Liver (tissue), 8 donors: ENCODE measurements at regions not wholly inside any gene's neighbourhood (a gene's known extent, or its start where the extent isn't known, plus 50 kb on each side); places are given as distances from the start of the nearest gene placed in this dataset.

ENCODE experiments used
- DNase-seq: peaks from one replicate; pipeline ENCODE4 v3.0.0-alpha.2; 2017; ENCODE audit warnings: low spot score
- H3K27ac ChIP-seq, 2 donors: one replicate each; pipeline ENCODE4 v1.7.0; 2013; ENCODE audit warnings: inconsistent platforms in 2 of 2, low read length in 2 of 2, control low read depth in 1 of 2, low read depth in 1 of 2, mild to moderate bottlenecking in 1 of 2
- H3K27me3 ChIP-seq, 4 donors: one replicate each; pipeline versions ENCODE4 v1.6.1 to v1.7.0; 2013; ENCODE audit warnings: low read length in 3 of 4, inconsistent platforms in 1 of 4, mild to moderate bottlenecking in 1 of 4, moderate library complexity in 1 of 4; ENCODE audit not compliant: control insufficient read depth in 4 of 4, insufficient read depth in 4 of 4
- H3K36me3 ChIP-seq, 4 donors: one replicate each; pipeline versions ENCODE4 v1.6.1 to v1.7.0; 2013; ENCODE audit warnings: low read length in 3 of 4, mild to moderate bottlenecking in 3 of 4, low read depth in 1 of 4, moderate library complexity in 1 of 4; ENCODE audit not compliant: control insufficient read depth in 4 of 4, insufficient read depth in 3 of 4
- H3K4me1 ChIP-seq, 4 donors: one replicate each; pipeline versions ENCODE4 v1.6.1 to v1.7.0; 2013; ENCODE audit warnings: low read length in 3 of 4, mild to moderate bottlenecking in 3 of 4, moderate library complexity in 1 of 4; ENCODE audit not compliant: control insufficient read depth in 4 of 4, insufficient read depth in 4 of 4
- H3K4me3 ChIP-seq, 3 donors: one replicate each; pipeline versions ENCODE4 v1.6.1 to v1.7.0; 2013; ENCODE audit warnings: low read length in 3 of 3, control low read depth in 1 of 3, low read depth in 1 of 3, mild to moderate bottlenecking in 1 of 3
- H3K9ac ChIP-seq, 2 donors: one replicate each; pipeline ENCODE4 v1.7.0; 2013; ENCODE audit warnings: low read length in 2 of 2, mild to moderate bottlenecking in 2 of 2, moderate library complexity in 2 of 2, control low read depth in 1 of 2, low read depth in 1 of 2
- H3K9me3 ChIP-seq, 4 donors: one replicate each; pipeline versions ENCODE4 v1.6.1 to v1.7.0; 2013; ENCODE audit warnings: low read length in 3 of 4; ENCODE audit not compliant: control insufficient read depth in 4 of 4
- ATF3 ChIP-seq: IDR thresholded peaks from 2 replicates; pipeline ENCODE4 v1.6.1; 2016; ENCODE audit warnings: antibody characterized with exemption
- CTCF ChIP-seq: fragments of 150-350 bp; IDR thresholded peaks from 2 replicates; pipeline ENCODE4 v1.5.1; 2017; ENCODE audit warnings: improper control_type of control experiment, low read depth, low read length; ENCODE audit not compliant: missing input control
- EGR1 ChIP-seq, 2 donors: IDR thresholded peaks; 2 replicates each; pipeline ENCODE4 v1.6.1; 2016 to 2018; ENCODE audit warnings: antibody characterized with exemption in 2 of 2, low read depth in 2 of 2
- FOXA1 ChIP-seq: IDR thresholded peaks from 2 replicates; pipeline ENCODE4 v1.6.1; 2016; ENCODE audit warnings: antibody characterized with exemption
- FOXA2 ChIP-seq: IDR thresholded peaks from 2 replicates; pipeline ENCODE4 v1.6.1; 2016; ENCODE audit warnings: antibody characterized with exemption
- GABPA ChIP-seq, 2 donors: IDR thresholded peaks in 1 of 2; conservative IDR thresholded peaks in 1 of 2; 2 replicates each; pipeline ENCODE4 v1.6.1; 2016; ENCODE audit warnings: antibody characterized with exemption in 2 of 2, mild to moderate bottlenecking in 1 of 2, moderate library complexity in 1 of 2
- HNF4A ChIP-seq, 2 donors: conservative IDR thresholded peaks; 2 replicates each; pipeline ENCODE4 v1.6.1; 2016; ENCODE audit warnings: antibody characterized with exemption in 2 of 2, mild to moderate bottlenecking in 2 of 2
- JUND ChIP-seq, 2 donors: IDR thresholded peaks; 2 replicates each; pipeline ENCODE4 v1.6.1; 2016; ENCODE audit warnings: antibody characterized with exemption in 2 of 2
- MAX ChIP-seq: IDR thresholded peaks from 2 replicates; pipeline ENCODE4 v1.6.1; 2016; ENCODE audit warnings: antibody characterized with exemption
- NR2F2 ChIP-seq: IDR thresholded peaks from 2 replicates; pipeline ENCODE4 v1.6.1; 2016; ENCODE audit warnings: antibody characterized with exemption
- RAD21 ChIP-seq, 2 donors: IDR thresholded peaks; 2 replicates each; pipeline ENCODE4 v1.6.1; 2016; ENCODE audit warnings: antibody characterized with exemption in 2 of 2, mild to moderate bottlenecking in 2 of 2
- REST ChIP-seq: IDR thresholded peaks from 2 replicates; pipeline ENCODE4 v1.6.1; 2016; ENCODE audit warnings: antibody characterized with exemption, mild to moderate bottlenecking
- RXRA ChIP-seq, 2 donors: IDR thresholded peaks; 2 replicates each; pipeline ENCODE4 v1.6.1; 2017 to 2018; ENCODE audit warnings: antibody characterized with exemption in 2 of 2, mild to moderate bottlenecking in 1 of 2
- TAF1 ChIP-seq: conservative IDR thresholded peaks from 2 replicates; pipeline ENCODE4 v1.6.1; 2016; ENCODE audit warnings: antibody characterized with exemption, mild to moderate bottlenecking
- YY1 ChIP-seq: IDR thresholded peaks from 2 replicates; pipeline ENCODE4 v1.6.1; 2016; ENCODE audit warnings: antibody characterized with exemption, mild to moderate bottlenecking
- ZBTB33 ChIP-seq: IDR thresholded peaks from 2 replicates; pipeline ENCODE4 v1.6.1; 2016; ENCODE audit warnings: antibody characterized with exemption
- WGBS: extraction: QIAGEN DNeasy Blood & Tissue Kit; methylation state at CpG from one replicate; pipeline ENCODE4 v1.1.7; 2013; 5-methylcytosine and 5-hydroxymethylcytosine counted together
- donor health status: healthy.
- donor health status: healthy.
- donor health status: healthy.
- donor health status: healthy.
- donor health status: healthy.

- Histone ChIP-seq H3K9me3 (no peaks in the 10 kb centered on the region), H3K4me1 (peaks cover 3 to 18% (median 11%) of the 10 kb centered on the region in 4 donors), H3K27ac (peak overlapping the region; percentile 19 to 44), H3K9ac (no peak overlapping the region), H3K27me3 (no peaks in the 10 kb centered on the region), H3K36me3 (no peaks in the 10 kb centered on the region), H3K4me3 (no peak overlapping the region)
- no peak for DNase-seq
- WGBS: 59% methylated on average over 17 of the region's 17 CpGs
- no peak for TF ChIP-seq REST
- no peak for TF ChIP-seq FOXA1
- no peak for TF ChIP-seq MAX
- no peak for TF ChIP-seq RAD21 (IDR thresholded peaks at IDR 0.05)
- TF ChIP-seq YY1: no peak
- no peak for TF ChIP-seq RXRA (IDR thresholded peaks at IDR 0.05)
- no peak for TF ChIP-seq GABPA (IDR thresholded peaks at IDR 0.05 in 1 of 2, conservative IDR thresholded peaks at IDR 0.05 in 1 of 2)
- TF ChIP-seq HNF4A (conservative IDR thresholded peaks at IDR 0.05): no peak
- no peak for TF ChIP-seq CTCF
- TF ChIP-seq NR2F2: no peak
- TF ChIP-seq ATF3: no peak
- TF ChIP-seq FOXA2: no peak
- TF ChIP-seq JUND (IDR thresholded peaks at IDR 0.05): no peak
- no peak for TF ChIP-seq EGR1 (IDR thresholded peaks at IDR 0.05; ENCODE audit: low read depth in 2 of 2)
- TF ChIP-seq ZBTB33: no peak
- TF ChIP-seq TAF1: no peak
Observed at GRCh38 chr1:25167269-25168192, 64.8 kb downstream of the SYF2 start.
